GM18907 (cell line): ENCODE measurements at regions not wholly inside any gene's neighbourhood (a gene's known extent, or its start where the extent isn't known, plus 50 kb on each side); places are given as distances from the start of the nearest gene placed in this dataset.
"Not testable (repeated sequence)": the region's sequence is repeated elsewhere in the genome, so short reads cannot be mapped to it uniquely, and the experiment has no call there.

Source experiments
- ATAC-seq: cut with Tn5 transposase; IDR thresholded peaks from one replicate; pipeline ENCODE4 v1.9.1; 2021; ENCODE audit warnings: mild to moderate bottlenecking, moderate library complexity; ENCODE audit not compliant: unreplicated experiment

- ATAC-seq: no peak
Observed at GRCh38 chr1:163571950-163572349, 250.2 kb downstream of the NUF2 start.

GRCh38 chr1:163574119-163574518, 252.4 kb downstream of the NUF2 start:
- no peak for ATAC-seq

- ATAC-seq: no peak
Observed at GRCh38 chr1:163580926-163581325, 259.2 kb downstream of the NUF2 start.

GRCh38 chr1:163583661-163584181, 262.0 kb downstream of the NUF2 start:
- ATAC-seq: no peak

- no peak for ATAC-seq
Observed at GRCh38 chr1:163585796-163586195, 264.0 kb downstream of the NUF2 start.

GRCh38 chr1:163588796-163589195, 267.0 kb downstream of the NUF2 start:
- ATAC-seq: no peak

GRCh38 chr1:163589735-163590134, 268.0 kb downstream of the NUF2 start:
- ATAC-seq: no peak

- not testable (repeated sequence) for ATAC-seq
Observed at GRCh38 chr1:163591131-163591530, 269.4 kb downstream of the NUF2 start.

- ATAC-seq: not testable (repeated sequence)
Observed at GRCh38 chr1:163592623-163593022, 270.9 kb downstream of the NUF2 start.

GRCh38 chr1:163596106-163596505, 274.4 kb downstream of the NUF2 start:
- ATAC-seq: not testable (repeated sequence)

GRCh38 chr1:163596541-163597258, 274.9 kb downstream of the NUF2 start:
- ATAC-seq: no peak

GRCh38 chr1:163604321-163604720, 282.6 kb downstream of the NUF2 start:
- no peak for ATAC-seq

- no peak for ATAC-seq
Observed at GRCh38 chr1:163604896-163605295, 283.1 kb downstream of the NUF2 start.

- ATAC-seq: no peak
Observed at GRCh38 chr1:163608979-163609378, 287.2 kb downstream of the NUF2 start.

GRCh38 chr1:163609858-163610257, 288.1 kb downstream of the NUF2 start:
- ATAC-seq: no peak

GRCh38 chr1:163610486-163610885, 288.7 kb downstream of the NUF2 start:
- ATAC-seq: no peak

GRCh38 chr1:163614361-163614760, 292.6 kb downstream of the NUF2 start:
- ATAC-seq: no peak

- no peak for ATAC-seq
Observed at GRCh38 chr1:163628034-163628773, 306.4 kb downstream of the NUF2 start.

- no peak for ATAC-seq
Observed at GRCh38 chr1:163632269-163632668, 310.5 kb downstream of the NUF2 start.

- no peak for ATAC-seq
Observed at GRCh38 chr1:163633366-163633765, 311.6 kb downstream of the NUF2 start.

- not testable (repeated sequence) for ATAC-seq
Observed at GRCh38 chr1:163645676-163646075, 323.9 kb downstream of the NUF2 start.

GRCh38 chr1:163650624-163651023, 328.9 kb downstream of the NUF2 start:
- no peak for ATAC-seq
